Spleen (tissue), 11 donors: ENCODE measurements at regions not wholly inside any gene's neighbourhood (a gene's known extent, or its start where the extent isn't known, plus 50 kb on each side); places are given as distances from the start of the nearest gene placed in this dataset.

Experiments
- DNase-seq: peaks from one replicate; pipeline ENCODE4 v3.0.0-alpha.2; 2020
- H3K27ac ChIP-seq, 8 donors: fragments of 200-600 bp; sonication (generic) in 7 of 8; 1 replicate in 4 of 8; 2 replicates in 4 of 8; pipeline versions ENCODE4 v1.5.0 to v1.8.0; 2016 to 2021; ENCODE audit warnings: inconsistent platforms in 4 of 8, mild to moderate bottlenecking in 4 of 8, moderate library complexity in 1 of 8
- H3K27me3 ChIP-seq, 7 donors: fragments of 200-600 bp; sonication (generic) in 6 of 7; replicated peaks in 1 of 7; 1 replicate in 4 of 7; 2 replicates in 3 of 7; pipeline versions ENCODE4 v1.5.0 to v1.8.0; 2016 to 2021; ENCODE audit warnings: inconsistent platforms in 3 of 7, mild to moderate bottlenecking in 1 of 7
- H3K36me3 ChIP-seq, 6 donors: fragments of 200-600 bp; sonication (generic) in 5 of 6; 1 replicate in 4 of 6; 2 replicates in 2 of 6; pipeline versions ENCODE4 v1.5.0 to v1.8.0; 2016 to 2021; ENCODE audit warnings: inconsistent platforms in 2 of 6
- H3K4me1 ChIP-seq, 6 donors: fragments of 200-600 bp; sonication (generic) in 5 of 6; 1 replicate in 3 of 6; 2 replicates in 3 of 6; pipeline versions ENCODE4 v1.5.0 to v1.8.0; 2016 to 2021; ENCODE audit warnings: inconsistent platforms in 3 of 6
- H3K4me3 ChIP-seq, 8 donors: fragments of 200-600 bp; sonication (generic) in 7 of 8; 1 replicate in 4 of 8; 2 replicates in 4 of 8; pipeline versions ENCODE4 v1.5.0 to v1.8.0; 2016 to 2021; ENCODE audit warnings: inconsistent platforms in 4 of 8, mild to moderate bottlenecking in 4 of 8, moderate library complexity in 2 of 8
- H3K9me3 ChIP-seq, 8 donors: fragments of 200-600 bp; sonication (generic) in 7 of 8; 1 replicate in 4 of 8; 2 replicates in 4 of 8; pipeline versions ENCODE4 v1.5.0 to v1.8.0; 2016 to 2021; ENCODE audit warnings: inconsistent platforms in 4 of 8
- POLR2A ChIP-seq, 3 donors: fragments of 450-650 bp; IDR thresholded peaks; one replicate each; pipeline ENCODE4 v1.5.1; 2017; ENCODE audit warnings: antibody characterized with exemption in 3 of 3, mild to moderate bottlenecking in 1 of 3
- POLR2AphosphoS5 ChIP-seq, 3 donors: sonication (generic); formaldehyde crosslinking; IDR thresholded peaks; one replicate each; pipeline ENCODE4 v1.5.1; 2017; ENCODE audit warnings: antibody characterized with exemption in 3 of 3
- WGBS, 5 donors: extraction: QIAGEN DNeasy Blood & Tissue Kit in 3 of 5; methylation state at CpG; one replicate each; pipeline versions ENCODE4 v1.1.5 to v1.1.7; 2013 to 2018; 5-methylcytosine and 5-hydroxymethylcytosine counted together
- intact Hi-C: fragments of 100-400 bp; cut with DNase I; formaldehyde crosslinking; loops from one replicate; pipeline ENCODE4 v1.15.0; 2023; ENCODE audit warnings: low total_unique reads
- TF ChIP-seq, protein P1 (sequence below), 11 experiments: fragments of 200-600 bp in 7 of 11; fragments of 450-650 bp in 4 of 11; sonication (generic) in 4 of 11; IDR thresholded peaks in 8 of 11; conservative IDR thresholded peaks in 3 of 11; 1 replicate in 7 of 11; 2 replicates in 4 of 11; pipeline versions ENCODE4 v1.4.0 to v1.8.0; 2016 to 2021; ENCODE audit warnings: antibody characterized with exemption in 11 of 11, inconsistent platforms in 4 of 11, mild to moderate bottlenecking in 1 of 11
- donor health status: healthy with polysubstance abuse.
- donor health status: DM: no; HTN: no; CAD: no; lungs with moderate emphysema.
- donor health status: DM: no; HTN: no; CAD: no.
- donor health status: Bipolar disorder and iron deficiency.
- donor health status: healthy.
- donor health status: DM: no; HTN: no; CAD: no.
- donor health status: DM: yes; HTN: yes; CAD: no.

DNA sequence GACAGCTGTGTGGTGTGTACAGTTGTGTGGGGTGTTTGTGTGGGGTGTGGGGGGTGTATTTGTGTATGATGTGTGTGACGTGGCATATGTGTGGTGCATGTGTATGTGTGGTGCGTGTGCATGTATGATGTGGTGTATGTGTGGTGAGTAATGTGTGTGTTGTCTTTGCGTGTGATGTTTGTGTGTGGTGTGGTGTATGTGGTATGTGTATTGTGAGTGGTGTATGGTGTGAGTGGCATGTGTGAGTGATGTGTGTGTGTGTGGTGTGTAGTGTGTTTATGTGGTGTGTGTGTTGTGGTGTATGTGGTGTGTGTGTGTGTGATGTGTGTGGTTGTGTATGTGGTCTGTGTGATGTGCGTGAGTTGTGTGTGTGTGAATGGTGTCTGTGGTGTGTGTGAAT, 191.1 kb downstream of the MELK start:
- TF ChIP-seq, protein P1, sequence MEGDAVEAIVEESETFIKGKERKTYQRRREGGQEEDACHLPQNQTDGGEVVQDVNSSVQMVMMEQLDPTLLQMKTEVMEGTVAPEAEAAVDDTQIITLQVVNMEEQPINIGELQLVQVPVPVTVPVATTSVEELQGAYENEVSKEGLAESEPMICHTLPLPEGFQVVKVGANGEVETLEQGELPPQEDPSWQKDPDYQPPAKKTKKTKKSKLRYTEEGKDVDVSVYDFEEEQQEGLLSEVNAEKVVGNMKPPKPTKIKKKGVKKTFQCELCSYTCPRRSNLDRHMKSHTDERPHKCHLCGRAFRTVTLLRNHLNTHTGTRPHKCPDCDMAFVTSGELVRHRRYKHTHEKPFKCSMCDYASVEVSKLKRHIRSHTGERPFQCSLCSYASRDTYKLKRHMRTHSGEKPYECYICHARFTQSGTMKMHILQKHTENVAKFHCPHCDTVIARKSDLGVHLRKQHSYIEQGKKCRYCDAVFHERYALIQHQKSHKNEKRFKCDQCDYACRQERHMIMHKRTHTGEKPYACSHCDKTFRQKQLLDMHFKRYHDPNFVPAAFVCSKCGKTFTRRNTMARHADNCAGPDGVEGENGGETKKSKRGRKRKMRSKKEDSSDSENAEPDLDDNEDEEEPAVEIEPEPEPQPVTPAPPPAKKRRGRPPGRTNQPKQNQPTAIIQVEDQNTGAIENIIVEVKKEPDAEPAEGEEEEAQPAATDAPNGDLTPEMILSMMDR (IDR thresholded peaks at IDR 0.05 in 8 of 11, conservative IDR thresholded peaks at IDR 0.05 in 3 of 11) = no peak
- TF ChIP-seq POLR2A (IDR thresholded peaks at IDR 0.05) (no peak), POLR2AphosphoS5 (IDR thresholded peaks at IDR 0.05) (no peak)
- no peak for DNase-seq
- Histone ChIP-seq H3K27ac (no peak overlapping the region), H3K36me3 (no peaks in the 10 kb centered on the region), H3K9me3 (no peaks in the 10 kb centered on the region), H3K4me3 (no peak overlapping the region), H3K4me1 (peaks cover 0 to 18% (median 10%) of the 10 kb centered on the region in 6 donors), H3K27me3 (peaks cover 0 to 54% (median 10%) of the 10 kb centered on the region in 7 donors)
- intact Hi-C loops = no loop called here
- 89 to 99% (median 94%) methylated on average over 4 of the region's 4 CpGs for WGBS, 5 donors

DNA sequence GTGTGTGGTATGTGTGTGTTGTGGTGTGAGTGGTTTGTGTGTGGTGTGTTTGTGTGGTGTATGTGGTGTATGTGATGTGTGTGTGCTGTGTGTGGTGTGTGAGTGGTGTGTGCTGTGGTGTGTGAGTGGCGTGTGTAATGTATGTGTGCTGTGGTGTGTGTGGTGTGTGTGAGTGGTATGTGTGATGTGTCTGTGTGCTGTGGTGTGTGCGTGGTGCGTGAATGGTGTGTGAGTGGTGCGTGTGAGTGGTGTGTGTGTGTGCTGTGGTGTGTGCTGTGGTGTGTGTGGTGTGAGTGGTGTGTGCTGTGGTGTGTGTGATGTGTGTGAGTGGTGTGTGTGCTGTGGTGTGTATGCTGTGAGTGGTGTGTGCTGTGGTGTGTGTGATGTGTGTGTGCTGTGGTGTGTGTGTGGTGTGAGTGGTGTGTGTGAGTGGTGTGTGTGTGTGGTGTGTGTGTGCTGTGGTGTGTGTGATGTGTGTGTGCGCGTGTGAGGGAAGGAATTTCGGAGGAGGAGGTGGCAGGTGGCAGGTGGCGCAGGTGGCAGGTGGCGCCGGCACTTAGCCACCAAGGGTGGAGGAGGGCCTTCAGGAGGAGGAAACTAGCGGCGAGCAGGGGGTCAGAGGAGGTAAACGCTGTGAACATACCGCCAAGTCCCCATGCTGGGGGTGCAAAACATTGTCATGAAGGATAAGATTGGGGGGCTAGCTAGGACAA, 191.8 kb downstream of the MELK start:
- intact Hi-C loops = no loop called here
- no peak for TF ChIP-seq POLR2A (IDR thresholded peaks at IDR 0.05)
- TF ChIP-seq, protein P1 (IDR thresholded peaks at IDR 0.05 in 8 of 11, conservative IDR thresholded peaks at IDR 0.05 in 3 of 11) = no peak
- TF ChIP-seq POLR2AphosphoS5 (IDR thresholded peaks at IDR 0.05) = no peak

DNA sequence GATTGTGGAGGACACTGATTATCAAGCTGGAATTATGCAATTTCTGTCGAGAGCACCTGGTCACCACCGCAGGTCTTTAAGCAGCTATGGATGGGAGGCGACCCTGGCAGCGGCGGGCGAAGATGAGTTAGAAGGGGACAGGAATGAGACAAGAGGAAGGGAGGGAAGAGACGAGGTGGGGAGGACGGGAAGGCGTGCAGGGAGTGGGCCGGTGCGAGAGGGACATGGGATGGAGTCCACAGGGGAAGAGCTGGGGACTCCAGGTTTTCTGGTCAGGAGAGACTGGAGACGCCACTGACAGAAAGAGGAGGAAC, 192.3 kb downstream of the MELK start:
- no peak for DNase-seq
- 80 to 89% (median 86%) methylated on average over 12 of the region's 12 CpGs for WGBS, 5 donors

More for the DNA sequence above, 191.8 kb downstream of the MELK start:
- H3K27ac ChIP-seq = no peak overlapping the region
- H3K36me3 ChIP-seq = no peaks in the 10 kb centered on the region
- no peaks in the 10 kb centered on the region for H3K9me3 ChIP-seq
- peaks cover 0 to 46% (median 10%) of the 10 kb centered on the region in 7 donors for H3K27me3 ChIP-seq
- no peak overlapping the region for H3K4me3 ChIP-seq
- H3K4me1 ChIP-seq = peaks cover 0 to 18% (median 10%) of the 10 kb centered on the region in 6 donors
- 86 to 91% (median 89%) methylated on average over 14 of the region's 14 CpGs for WGBS, 5 donors
- DNase-seq = no peak

More for the DNA sequence above, 192.3 kb downstream of the MELK start:
- Histone ChIP-seq H3K36me3 (no peaks in the 10 kb centered on the region), H3K27ac (peak overlapping the region in 1 of 8 donors; percentile 77), H3K27me3 (peaks cover 0 to 45% (median 10%) of the 10 kb centered on the region in 7 donors), H3K9me3 (no peaks in the 10 kb centered on the region), H3K4me3 (peak overlapping the region in 2 of 8 donors; percentile 39 to 70), H3K4me1 (peaks cover 0 to 18% (median 10%) of the 10 kb centered on the region in 6 donors)
- intact Hi-C loops = no loop called here
- TF ChIP-seq POLR2A (IDR thresholded peaks at IDR 0.05) = no peak
- TF ChIP-seq, protein P1 (IDR thresholded peaks at IDR 0.05 in 8 of 11, conservative IDR thresholded peaks at IDR 0.05 in 3 of 11) = no peak
